ENCODE measurements at regions not wholly inside any gene's neighbourhood (a gene's known extent, or its start where the extent isn't known, plus 50 kb on each side); places are given as distances from the start of the nearest gene placed in this dataset.

DNA sequence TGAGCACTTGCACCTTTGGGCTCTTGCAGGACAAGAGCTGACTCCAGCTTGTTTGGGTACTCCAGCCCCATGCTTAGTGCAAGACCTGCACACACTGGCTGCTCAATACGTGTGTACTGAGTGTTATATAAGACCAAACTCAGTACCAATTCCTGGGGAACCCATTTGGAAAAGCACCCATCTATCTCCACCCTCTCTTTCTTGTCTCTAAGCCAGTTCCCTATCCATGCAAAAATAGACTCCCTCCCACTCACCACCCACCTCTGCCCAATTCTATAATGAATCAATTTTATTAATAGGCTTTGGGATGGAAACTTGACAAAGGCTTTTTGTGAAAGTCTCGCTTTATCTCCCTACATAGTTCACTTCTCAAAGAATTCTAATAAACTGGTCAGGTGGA lies 60.9 kb upstream of the CPLX2 start:
- TF ChIP-seq, protein P1, sequence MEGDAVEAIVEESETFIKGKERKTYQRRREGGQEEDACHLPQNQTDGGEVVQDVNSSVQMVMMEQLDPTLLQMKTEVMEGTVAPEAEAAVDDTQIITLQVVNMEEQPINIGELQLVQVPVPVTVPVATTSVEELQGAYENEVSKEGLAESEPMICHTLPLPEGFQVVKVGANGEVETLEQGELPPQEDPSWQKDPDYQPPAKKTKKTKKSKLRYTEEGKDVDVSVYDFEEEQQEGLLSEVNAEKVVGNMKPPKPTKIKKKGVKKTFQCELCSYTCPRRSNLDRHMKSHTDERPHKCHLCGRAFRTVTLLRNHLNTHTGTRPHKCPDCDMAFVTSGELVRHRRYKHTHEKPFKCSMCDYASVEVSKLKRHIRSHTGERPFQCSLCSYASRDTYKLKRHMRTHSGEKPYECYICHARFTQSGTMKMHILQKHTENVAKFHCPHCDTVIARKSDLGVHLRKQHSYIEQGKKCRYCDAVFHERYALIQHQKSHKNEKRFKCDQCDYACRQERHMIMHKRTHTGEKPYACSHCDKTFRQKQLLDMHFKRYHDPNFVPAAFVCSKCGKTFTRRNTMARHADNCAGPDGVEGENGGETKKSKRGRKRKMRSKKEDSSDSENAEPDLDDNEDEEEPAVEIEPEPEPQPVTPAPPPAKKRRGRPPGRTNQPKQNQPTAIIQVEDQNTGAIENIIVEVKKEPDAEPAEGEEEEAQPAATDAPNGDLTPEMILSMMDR (IDR thresholded peaks at IDR 0.05) = no peak
- no peak for TF ChIP-seq EZH2 (IDR thresholded peaks at IDR 0.05; ENCODE audit: borderline replicate concordance, insufficient read depth, low read depth, low read length, poor library complexity, severe bottlenecking)

Data from B cell (primary cell).